Adrenal gland (tissue), 9 donors: ENCODE measurements at regions not wholly inside any gene's neighbourhood (a gene's known extent, or its start where the extent isn't known, plus 50 kb on each side); places are given as distances from the start of the nearest gene placed in this dataset.

Source experiments
- DNase-seq, 7 donors: peaks; one replicate each; pipeline ENCODE4 v3.0.0-alpha.2; 2019 to 2020
- H3K27ac ChIP-seq, 5 donors: fragments of 200-600 bp; sonication (generic) in 4 of 5; 1 replicate in 3 of 5; 2 replicates in 2 of 5; pipeline versions ENCODE4 v1.5.1 to v1.8.0; 2016 to 2020; ENCODE audit warnings: mild to moderate bottlenecking in 1 of 5
- H3K27me3 ChIP-seq: fragments of 200-600 bp; 2 replicates; pipeline ENCODE4 v1.8.0; 2021
- H3K36me3 ChIP-seq, 2 donors: fragments of 200-600 bp; replicated peaks in 1 of 2; 1 replicate in 1 of 2; 2 replicates in 1 of 2; pipeline versions ENCODE4 v1.5.1 to v1.8.0; 2018 to 2022
- H3K4me1 ChIP-seq, 2 donors: fragments of 200-600 bp; replicated peaks in 1 of 2; 1 replicate in 1 of 2; 2 replicates in 1 of 2; pipeline versions ENCODE4 v1.5.1 to v1.8.0; 2018 to 2021
- H3K4me3 ChIP-seq, 4 donors: fragments of 200-600 bp; sonication (generic) in 3 of 4; one replicate each; pipeline ENCODE4 v1.5.1; 2016 to 2018
- H3K9me3 ChIP-seq, 3 donors: fragments of 200-600 bp; sonication (generic) in 1 of 3; replicated peaks in 1 of 3; 1 replicate in 2 of 3; 2 replicates in 1 of 3; pipeline versions ENCODE4 v1.5.1 to v1.8.0; 2016 to 2021
- POLR2A ChIP-seq, 2 donors: fragments of 450-650 bp; IDR thresholded peaks; one replicate each; pipeline ENCODE4 v1.6.1; 2017; ENCODE audit warnings: antibody characterized with exemption in 2 of 2, mild to moderate bottlenecking in 2 of 2, moderate library complexity in 1 of 2
- WGBS, 4 donors: extraction: QIAGEN DNeasy Blood & Tissue Kit in 2 of 4; methylation state at CpG; one replicate each; pipeline versions ENCODE4 v1.1.5 to v1.1.7; 2013 to 2017; 5-methylcytosine and 5-hydroxymethylcytosine counted together
- intact Hi-C, 2 donors: fragments of 100-400 bp; cut with DNase I; formaldehyde crosslinking; loops; one replicate each; pipeline versions ENCODE4 v1.14.1 to v1.15.0; 2022 to 2023
- TF ChIP-seq, protein P1 (sequence below), 6 experiments: fragments of 450-650 bp in 4 of 6; fragments of 200-600 bp in 2 of 6; sonication (generic) in 1 of 6; IDR thresholded peaks; 1 replicate in 5 of 6; 2 replicates in 1 of 6; pipeline versions ENCODE4 v1.5.1 to v1.8.0; 2016 to 2021; ENCODE audit warnings: antibody characterized with exemption in 6 of 6, mild to moderate bottlenecking in 2 of 6, moderate library complexity in 1 of 6
- donor health status: healthy with polysubstance abuse.
- donor health status: Bipolar disorder and iron deficiency.
- donor health status: DM: yes; HTN: yes; CAD: no.
- donor health status: DM: no; HTN: no; CAD: no.
- donor health status: DM: no; HTN: no; CAD: no.

DNA sequence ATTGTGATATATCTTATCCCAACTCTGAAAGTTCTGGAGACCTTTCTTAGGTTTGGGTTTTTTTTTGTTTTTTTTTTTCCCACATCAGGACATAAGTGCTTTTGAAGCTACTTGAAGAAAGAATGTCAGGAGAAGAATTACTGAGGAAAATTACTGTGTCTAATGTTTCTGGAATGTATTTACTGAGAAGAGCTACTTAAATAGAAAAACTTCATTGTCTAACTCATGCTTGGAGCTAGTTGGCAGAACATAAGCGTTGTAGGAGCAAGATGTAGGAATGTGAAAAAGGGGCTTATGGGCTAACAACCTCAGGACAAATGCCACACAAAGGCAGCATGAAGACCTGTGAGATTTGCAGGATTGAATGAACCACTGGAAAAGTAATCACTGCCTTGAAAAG is 166.6 kb upstream of the GLRA2 start:
- Histone ChIP-seq H3K27me3 (no peaks in the 10 kb centered on the region), H3K27ac (no peak overlapping the region), H3K36me3 (no peaks in the 10 kb centered on the region), H3K4me3 (no peak overlapping the region), H3K9me3 (no peaks in the 10 kb centered on the region), H3K4me1 (no peaks in the 10 kb centered on the region)
- no peak for DNase-seq
- TF ChIP-seq POLR2A (IDR thresholded peaks at IDR 0.05): no peak
- TF ChIP-seq, protein P1, sequence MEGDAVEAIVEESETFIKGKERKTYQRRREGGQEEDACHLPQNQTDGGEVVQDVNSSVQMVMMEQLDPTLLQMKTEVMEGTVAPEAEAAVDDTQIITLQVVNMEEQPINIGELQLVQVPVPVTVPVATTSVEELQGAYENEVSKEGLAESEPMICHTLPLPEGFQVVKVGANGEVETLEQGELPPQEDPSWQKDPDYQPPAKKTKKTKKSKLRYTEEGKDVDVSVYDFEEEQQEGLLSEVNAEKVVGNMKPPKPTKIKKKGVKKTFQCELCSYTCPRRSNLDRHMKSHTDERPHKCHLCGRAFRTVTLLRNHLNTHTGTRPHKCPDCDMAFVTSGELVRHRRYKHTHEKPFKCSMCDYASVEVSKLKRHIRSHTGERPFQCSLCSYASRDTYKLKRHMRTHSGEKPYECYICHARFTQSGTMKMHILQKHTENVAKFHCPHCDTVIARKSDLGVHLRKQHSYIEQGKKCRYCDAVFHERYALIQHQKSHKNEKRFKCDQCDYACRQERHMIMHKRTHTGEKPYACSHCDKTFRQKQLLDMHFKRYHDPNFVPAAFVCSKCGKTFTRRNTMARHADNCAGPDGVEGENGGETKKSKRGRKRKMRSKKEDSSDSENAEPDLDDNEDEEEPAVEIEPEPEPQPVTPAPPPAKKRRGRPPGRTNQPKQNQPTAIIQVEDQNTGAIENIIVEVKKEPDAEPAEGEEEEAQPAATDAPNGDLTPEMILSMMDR (IDR thresholded peaks at IDR 0.05): no peak
- intact Hi-C loops: no loop called here
- WGBS, 4 donors: 65 to 75% (median 73%) methylated on average over 1 of the region's 1 CpG

DNA sequence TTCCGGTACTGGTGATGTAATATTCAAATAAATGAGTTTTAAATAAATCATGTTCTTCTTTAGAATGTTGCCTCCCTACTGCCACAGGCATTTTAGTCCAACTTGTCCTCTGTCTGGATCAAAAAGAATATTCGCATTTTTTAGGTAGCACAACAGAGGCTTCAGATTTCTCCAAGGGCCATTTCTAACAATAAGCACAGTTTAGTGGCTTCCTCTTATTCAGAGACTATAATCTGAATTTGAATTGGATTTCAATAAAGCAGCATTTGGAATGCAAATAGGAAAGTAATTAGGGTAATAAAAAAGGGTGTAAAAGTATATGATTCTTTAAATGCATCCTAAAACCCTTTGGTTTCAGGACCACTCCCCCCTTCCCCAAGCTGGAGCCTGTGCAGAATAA is 167.9 kb upstream of the GLRA2 start:
- intact Hi-C loops: no loop called here
- Histone ChIP-seq H3K9me3 (no peaks in the 10 kb centered on the region), H3K4me3 (no peak overlapping the region), H3K36me3 (no peaks in the 10 kb centered on the region), H3K27me3 (no peaks in the 10 kb centered on the region), H3K27ac (no peak overlapping the region), H3K4me1 (no peaks in the 10 kb centered on the region)
- TF ChIP-seq, protein P1 (IDR thresholded peaks at IDR 0.05): no peak
- no peak for TF ChIP-seq POLR2A (IDR thresholded peaks at IDR 0.05)
- DNase-seq: no peak
- 65 to 81% (median 77%) methylated on average over 2 of the region's 2 CpGs for WGBS, 4 donors

GRCh38 chrX:14359727-14360126 is 169.6 kb upstream of the GLRA2 start:
- TF ChIP-seq, protein P1 (IDR thresholded peaks at IDR 0.05): no peak
- TF ChIP-seq POLR2A (IDR thresholded peaks at IDR 0.05): no peak
- Histone ChIP-seq H3K36me3 (no peaks in the 10 kb centered on the region), H3K27ac (no peak overlapping the region), H3K4me1 (no peaks in the 10 kb centered on the region), H3K4me3 (no peak overlapping the region), H3K27me3 (no peaks in the 10 kb centered on the region), H3K9me3 (no peaks in the 10 kb centered on the region)
- no peak for DNase-seq
- WGBS, 4 donors: 19 to 60% (median 44%) methylated on average over 1 of the region's 1 CpG
- intact Hi-C loops: no loop called here

DNA sequence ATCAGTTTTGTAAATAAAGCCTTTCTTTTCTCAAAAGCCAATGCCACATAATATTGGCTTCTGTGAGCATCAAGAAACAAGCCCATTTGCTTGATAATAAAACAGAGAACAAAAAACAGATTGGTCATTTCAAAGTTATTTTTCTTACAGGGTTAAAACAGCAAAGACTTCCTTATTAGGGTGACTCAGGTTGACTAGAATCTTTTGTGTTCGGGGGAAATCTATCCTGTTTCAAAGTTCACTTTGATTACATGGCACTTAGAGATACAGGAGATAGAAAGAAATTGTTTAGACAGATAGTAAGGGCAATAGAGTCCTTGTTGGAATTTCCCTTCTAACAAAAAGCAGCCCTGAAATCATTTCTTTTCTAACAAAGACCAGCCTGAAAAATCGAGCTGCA is 170.0 kb upstream of the GLRA2 start:
- WGBS, 4 donors: 14 to 32% (median 19%) methylated on average over 2 of the region's 2 CpGs
- Histone ChIP-seq H3K36me3 (no peaks in the 10 kb centered on the region), H3K9me3 (no peaks in the 10 kb centered on the region), H3K27ac (no peak overlapping the region), H3K4me1 (no peaks in the 10 kb centered on the region), H3K4me3 (no peak overlapping the region), H3K27me3 (no peaks in the 10 kb centered on the region)
- DNase-seq: no peak
- TF ChIP-seq, protein P1 (IDR thresholded peaks at IDR 0.05): no peak
- TF ChIP-seq POLR2A (IDR thresholded peaks at IDR 0.05): no peak
- intact Hi-C loops: no loop called here
